ENCODE measurements at regions not wholly inside any gene's neighbourhood (a gene's known extent, or its start where the extent isn't known, plus 50 kb on each side); places are given as distances from the start of the nearest gene placed in this dataset.

- H3K4me1 ChIP-seq = no peaks in the 10 kb centered on the region
- H3K27me3 ChIP-seq = no peaks in the 10 kb centered on the region
- no peak overlapping the region for H3K27ac ChIP-seq
- H3K36me3 ChIP-seq = no peaks in the 10 kb centered on the region
- no peaks in the 10 kb centered on the region for H3K9me3 ChIP-seq
- TF ChIP-seq, protein P1, sequence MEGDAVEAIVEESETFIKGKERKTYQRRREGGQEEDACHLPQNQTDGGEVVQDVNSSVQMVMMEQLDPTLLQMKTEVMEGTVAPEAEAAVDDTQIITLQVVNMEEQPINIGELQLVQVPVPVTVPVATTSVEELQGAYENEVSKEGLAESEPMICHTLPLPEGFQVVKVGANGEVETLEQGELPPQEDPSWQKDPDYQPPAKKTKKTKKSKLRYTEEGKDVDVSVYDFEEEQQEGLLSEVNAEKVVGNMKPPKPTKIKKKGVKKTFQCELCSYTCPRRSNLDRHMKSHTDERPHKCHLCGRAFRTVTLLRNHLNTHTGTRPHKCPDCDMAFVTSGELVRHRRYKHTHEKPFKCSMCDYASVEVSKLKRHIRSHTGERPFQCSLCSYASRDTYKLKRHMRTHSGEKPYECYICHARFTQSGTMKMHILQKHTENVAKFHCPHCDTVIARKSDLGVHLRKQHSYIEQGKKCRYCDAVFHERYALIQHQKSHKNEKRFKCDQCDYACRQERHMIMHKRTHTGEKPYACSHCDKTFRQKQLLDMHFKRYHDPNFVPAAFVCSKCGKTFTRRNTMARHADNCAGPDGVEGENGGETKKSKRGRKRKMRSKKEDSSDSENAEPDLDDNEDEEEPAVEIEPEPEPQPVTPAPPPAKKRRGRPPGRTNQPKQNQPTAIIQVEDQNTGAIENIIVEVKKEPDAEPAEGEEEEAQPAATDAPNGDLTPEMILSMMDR (IDR thresholded peaks at IDR 0.05) = peak in 1 of 2 donors; percentile 40
- no peak for DNase-seq (ENCODE audit: low spot score)
- H3K4me3 ChIP-seq = no peak overlapping the region
These were observed 64.5 kb upstream of the DAAM1 start for GRCh38 chr14:59123975-59124374.

DNA sequence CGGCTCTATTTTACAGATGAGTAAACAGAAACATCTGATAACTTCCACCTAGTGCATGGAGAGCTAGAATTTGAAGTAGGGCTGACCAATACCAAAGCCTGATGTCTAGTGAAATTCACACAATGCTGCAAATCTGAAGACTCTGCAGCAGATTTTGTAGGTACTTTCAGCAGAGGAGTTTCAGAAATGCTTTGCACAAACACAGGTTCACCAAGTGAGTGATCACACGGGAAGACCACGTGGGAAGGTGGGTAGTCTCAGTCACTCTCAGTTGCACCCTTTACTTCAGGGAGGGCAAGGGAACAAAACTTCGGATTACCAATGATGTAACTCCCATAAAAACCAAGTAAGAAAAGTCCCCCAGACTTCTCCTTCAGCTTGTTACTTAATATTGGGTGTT lies 63.3 kb upstream of the DAAM1 start:
- TF ChIP-seq, protein P1 (IDR thresholded peaks at IDR 0.05) = no peak
- no peak for DNase-seq (ENCODE audit: low spot score)
- Histone ChIP-seq H3K4me3 (no peak overlapping the region), H3K27ac (no peak overlapping the region), H3K4me1 (peaks cover 0 to under 1% of the 10 kb centered on the region in 2 donors), H3K9me3 (no peaks in the 10 kb centered on the region), H3K27me3 (no peaks in the 10 kb centered on the region), H3K36me3 (no peaks in the 10 kb centered on the region)

- Histone ChIP-seq H3K36me3 (no peaks in the 10 kb centered on the region), H3K27ac (no peak overlapping the region), H3K9me3 (no peaks in the 10 kb centered on the region), H3K4me3 (no peak overlapping the region), H3K27me3 (no peaks in the 10 kb centered on the region), H3K4me1 (peaks cover 0 to 8% of the 10 kb centered on the region in 2 donors)
- TF ChIP-seq, protein P1 (IDR thresholded peaks at IDR 0.05) = peak; percentile 70 to 82
- DNase-seq (ENCODE audit: low spot score) = no peak
These were observed 61.6 kb upstream of the DAAM1 start for GRCh38 chr14:59126714-59127436.

DNA sequence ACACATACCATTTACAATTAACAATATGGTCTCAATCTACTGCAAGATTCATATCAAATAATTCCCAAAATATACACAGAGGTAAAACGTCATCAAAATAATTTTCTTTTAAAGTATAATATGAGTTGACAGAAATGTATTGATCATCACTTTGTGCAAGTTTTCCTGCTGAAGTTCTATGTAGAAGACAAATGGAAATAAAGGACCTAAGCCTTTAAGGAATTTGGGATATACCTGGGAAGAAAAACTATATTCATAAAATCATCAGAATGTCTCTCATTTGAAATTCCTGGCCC lies 61.1 kb upstream of the DAAM1 start:
- no peak overlapping the region for H3K4me3 ChIP-seq
- no peaks in the 10 kb centered on the region for H3K27me3 ChIP-seq
- H3K4me1 ChIP-seq = peaks cover 0 to 8% of the 10 kb centered on the region in 2 donors
- H3K36me3 ChIP-seq = no peaks in the 10 kb centered on the region
- H3K27ac ChIP-seq = no peak overlapping the region
- H3K9me3 ChIP-seq = no peaks in the 10 kb centered on the region
- TF ChIP-seq, protein P1 (IDR thresholded peaks at IDR 0.05) = peak in 1 of 2 donors; percentile 7
- DNase-seq (ENCODE audit: low spot score) = no peak

GRCh38 chr14:59130462-59130861 lies 58.0 kb upstream of the DAAM1 start:
- peak overlapping the region in 1 of 2 donors; percentile 26 for H3K4me3 ChIP-seq

More at GRCh38 chr14:59130462-59130861, 58.0 kb upstream of the DAAM1 start:
- Histone ChIP-seq H3K36me3 (no peaks in the 10 kb centered on the region), H3K4me1 (peaks cover 0 to 8% of the 10 kb centered on the region in 2 donors), H3K27me3 (no peaks in the 10 kb centered on the region), H3K9me3 (no peaks in the 10 kb centered on the region), H3K27ac (peak overlapping the region in 1 of 2 donors; percentile 4)
- TF ChIP-seq, protein P1 (IDR thresholded peaks at IDR 0.05) = no peak
- DNase-seq (ENCODE audit: low spot score) = no peak

Measured in right atrium auricular region (tissue), 2 donors.